Caco-2 (cell line): ENCODE measurements at regions not wholly inside any gene's neighbourhood (a gene's known extent, or its start where the extent isn't known, plus 50 kb on each side); places are given as distances from the start of the nearest gene placed in this dataset.

Experiments
- BruUV-seq: library from RNA; stranded (reverse); fragments of 400-500 nt; replicated peaks from 2 replicates; lab custom pipeline; 2021; lab: Mats Ljungman, UMichigan
- CTCF ChIA-PET: fragments of 300-600 bp; sonication (Branson Sonifier 250); formaldehyde crosslinking; loops from one replicate; lab custom pipeline; 2022; ENCODE audit warnings: antibody characterized with exemption; lab: Charles Lee
- POLR2A ChIA-PET: fragments of 300-600 bp; sonication (Branson Sonifier 250); formaldehyde crosslinking; loops from one replicate; lab custom pipeline; 2022; ENCODE audit warnings: antibody characterized with exemption; lab: Charles Lee
- DNase-seq, 2 experiments: peaks; one replicate each; pipeline versions ENCODE4 v3.0.0 to v3.0.0-alpha.2; 2020 to 2022
- H3K27me3 ChIP-seq: replicated peaks from 2 replicates; pipeline ENCODE4 v1.6.0; 2011; ENCODE audit warnings: low read length; ENCODE audit not compliant: control insufficient read depth, insufficient read depth
- H3K36me3 ChIP-seq: 2 replicates; pipeline ENCODE4 v1.5.1; 2011; ENCODE audit warnings: low read length; ENCODE audit not compliant: control insufficient read depth, insufficient read depth
- H3K4me1 ChIP-seq: fragments of 250-450 bp; sonication (Bioruptor Pico); 2 replicates; pipeline ENCODE4 v1.5.1; 2020; ENCODE audit warnings: mild to moderate bottlenecking
- H3K4me3 ChIP-seq: 2 replicates; pipeline ENCODE4 v1.5.1; 2011; ENCODE audit warnings: low read depth, mild to moderate bottlenecking, control low read depth, low read length
- H3K9me3 ChIP-seq: fragments of 250-450 bp; sonication (Bioruptor Pico); 2 replicates; pipeline ENCODE4 v1.5.1; 2020; ENCODE audit warnings: mild to moderate bottlenecking, moderate library complexity
- H3K27ac Mint-ChIP-seq: one replicate; pipeline ENCODE4 v1.8.0; 2022; ENCODE audit warnings: mixed read lengths; ENCODE audit not compliant: unreplicated experiment
- H3K27me3 Mint-ChIP-seq: one replicate; pipeline ENCODE4 v1.8.0; 2022; ENCODE audit warnings: mixed read lengths; ENCODE audit not compliant: insufficient read depth, unreplicated experiment
- H3K36me3 Mint-ChIP-seq: one replicate; pipeline ENCODE4 v1.8.0; 2022; ENCODE audit warnings: mild to moderate bottlenecking, mixed read lengths; ENCODE audit not compliant: insufficient read depth, unreplicated experiment
- H3K4me1 Mint-ChIP-seq: one replicate; pipeline ENCODE4 v1.8.0; 2022; ENCODE audit warnings: low read depth, mixed read lengths; ENCODE audit not compliant: unreplicated experiment
- H3K4me3 Mint-ChIP-seq: one replicate; pipeline ENCODE4 v1.8.0; 2022; ENCODE audit warnings: mild to moderate bottlenecking, moderate library complexity, mixed read lengths; ENCODE audit not compliant: unreplicated experiment
- H3K9me3 Mint-ChIP-seq: one replicate; pipeline ENCODE4 v1.8.0; 2022; ENCODE audit warnings: mixed read lengths; ENCODE audit not compliant: unreplicated experiment
- CTCF ChIP-seq, 2 experiments: fragments of 200-600 bp in 1 of 2; IDR thresholded peaks; 1 replicate in 1 of 2; 2 replicates in 1 of 2; pipeline versions ENCODE4 v1.5.1 to v1.8.0; 2011 to 2022; ENCODE audit warnings: antibody characterized with exemption in 1 of 2, control low read depth in 1 of 2, inconsistent platforms in 1 of 2, low read depth in 1 of 2, low read length in 1 of 2, mild to moderate bottlenecking in 1 of 2, moderate library complexity in 1 of 2; ENCODE audit not compliant: insufficient read depth in 1 of 2, severe bottlenecking in 1 of 2, unreplicated experiment in 1 of 2
- intact Hi-C: fragments of 100-400 bp; cut with micrococcal nuclease; formaldehyde crosslinking; loops from one replicate; pipeline ENCODE4 v1.10.0; 2022; ENCODE audit not compliant: unreplicated experiment

GRCh38 chr14:93855737-93856136, 67.5 kb upstream of the PRIMA1 start:
- no peak for TF ChIP-seq CTCF (IDR thresholded peaks at IDR 0.05; ENCODE audit: insufficient read depth in 1 of 2, low read depth in 1 of 2, low read length in 1 of 2, severe bottlenecking in 1 of 2, unreplicated experiment in 1 of 2)
- Mint-ChIP-seq H3K4me1 (no peaks in the 10 kb centered on the region), H3K27me3 (peaks cover 30% of the 10 kb centered on the region), H3K9me3 (no peaks in the 10 kb centered on the region), H3K36me3 (no peaks in the 10 kb centered on the region), H3K4me3 (no peak overlapping the region), H3K27ac (no peak overlapping the region)
- DNase-seq = no peak
- no peak overlapping the region for H3K4me3 ChIP-seq
- H3K9me3 ChIP-seq = no peaks in the 10 kb centered on the region
- intact Hi-C loops = no loop called here
- ChIA-PET CTCF (interaction anchor here (0.5 kb wide), 1 partner anchor 397 kb away, joined by 4 read pairs; no protein-coding TSS in a partner anchor), POLR2A (no interaction called here)
- BruUV-seq = no TSS peak
- H3K4me1 ChIP-seq = no peaks in the 10 kb centered on the region
- H3K36me3 ChIP-seq = no peaks in the 10 kb centered on the region
- no peaks in the 10 kb centered on the region; the same call in 1 of the 2 replicates for H3K27me3 ChIP-seq

GRCh38 chr14:93847473-93847872, 59.2 kb upstream of the PRIMA1 start:
- Histone ChIP-seq H3K36me3 (no peaks in the 10 kb centered on the region), H3K9me3 (no peaks in the 10 kb centered on the region), H3K27me3 (no peaks in the 10 kb centered on the region; the same call in none of the 2 replicates), H3K4me3 (no peak overlapping the region), H3K4me1 (no peaks in the 10 kb centered on the region)
- no peak overlapping the region for H3K4me3 Mint-ChIP-seq
- no peaks in the 10 kb centered on the region for H3K4me1 Mint-ChIP-seq
- peaks cover 29% of the 10 kb centered on the region for H3K27me3 Mint-ChIP-seq
- no peaks in the 10 kb centered on the region for H3K9me3 Mint-ChIP-seq
- no peak for DNase-seq
- POLR2A ChIA-PET = no interaction called here
- BruUV-seq = no TSS peak
- CTCF ChIA-PET = no interaction called here
- intact Hi-C loops = no loop called here
- TF ChIP-seq CTCF (IDR thresholded peaks at IDR 0.05; ENCODE audit: insufficient read depth in 1 of 2, low read depth in 1 of 2, low read length in 1 of 2, severe bottlenecking in 1 of 2, unreplicated experiment in 1 of 2) = no peak
- H3K27ac Mint-ChIP-seq = no peak overlapping the region
- no peaks in the 10 kb centered on the region for H3K36me3 Mint-ChIP-seq

DNA sequence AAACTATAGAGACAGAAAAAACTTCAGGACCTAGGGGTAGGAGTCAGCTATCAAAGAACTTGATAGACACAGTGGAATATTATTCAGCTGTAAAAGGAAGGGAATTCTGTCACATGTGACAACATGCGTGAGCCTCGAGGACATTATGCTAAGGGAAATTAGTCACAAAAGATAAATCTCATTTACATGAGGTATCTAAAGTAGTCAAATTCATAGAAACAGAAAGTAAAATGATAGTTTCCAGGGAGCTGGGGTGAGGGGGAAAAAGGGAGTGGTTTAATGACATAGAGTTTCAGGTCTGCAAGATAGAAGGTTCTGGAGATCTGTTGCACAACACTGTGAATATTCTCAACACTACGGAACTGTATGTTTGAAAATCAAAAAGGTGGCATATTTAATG, 50.0 kb upstream of the PRIMA1 start:
- BruUV-seq = no TSS peak
- H3K36me3 Mint-ChIP-seq = no peaks in the 10 kb centered on the region
- no peak for TF ChIP-seq CTCF (IDR thresholded peaks at IDR 0.05; ENCODE audit: insufficient read depth in 1 of 2, low read depth in 1 of 2, low read length in 1 of 2, severe bottlenecking in 1 of 2, unreplicated experiment in 1 of 2)
- peaks cover 26% of the 10 kb centered on the region for H3K27me3 Mint-ChIP-seq
- H3K9me3 Mint-ChIP-seq = no peaks in the 10 kb centered on the region
- no peaks in the 10 kb centered on the region for H3K27me3 ChIP-seq
- ChIA-PET POLR2A (no interaction called here), CTCF (no interaction called here)
- H3K9me3 ChIP-seq = no peaks in the 10 kb centered on the region
- intact Hi-C loops = no loop called here
- H3K4me1 Mint-ChIP-seq = no peaks in the 10 kb centered on the region
- no peak overlapping the region for H3K4me3 ChIP-seq
- H3K36me3 ChIP-seq = no peaks in the 10 kb centered on the region
- H3K4me3 Mint-ChIP-seq = no peak overlapping the region
- DNase-seq = no peak
- no peak overlapping the region for H3K27ac Mint-ChIP-seq
- no peaks in the 10 kb centered on the region for H3K4me1 ChIP-seq
